A673 (cell line): ENCODE measurements at regions not wholly inside any gene's neighbourhood (a gene's known extent, or its start where the extent isn't known, plus 50 kb on each side); places are given as distances from the start of the nearest gene placed in this dataset.

Experiments used
- BruUV-seq: library from RNA; stranded (reverse); fragments of 400-500 nt; replicated peaks from 2 replicates; lab custom pipeline; 2021; lab: Mats Ljungman, UMichigan
- CTCF ChIA-PET: fragments of 300-600 bp; sonication (Branson Sonifier 250); formaldehyde crosslinking; loops from one replicate; lab custom pipeline; 2022; ENCODE audit warnings: antibody characterized with exemption; lab: Charles Lee
- POLR2A ChIA-PET: fragments of 300-600 bp; sonication (Branson Sonifier 250); formaldehyde crosslinking; loops from one replicate; lab custom pipeline; 2022; ENCODE audit warnings: antibody characterized with exemption; ENCODE audit not compliant: low non-redundant PET; lab: Charles Lee
- DNase-seq: peaks from one replicate; pipeline ENCODE4 v3.0.0-alpha.2; 2015; ENCODE audit warnings: low spot score
- H3K27ac ChIP-seq: fragments of 200-600 bp; sonication (generic); 2 replicates; pipeline ENCODE4 v1.5.1; 2016; ENCODE audit warnings: mixed run types, low read depth, mild to moderate bottlenecking, mixed read lengths, antibody characterized with exemption, low read length; ENCODE audit not compliant: poor library complexity, severe bottlenecking
- H3K27me3 ChIP-seq: fragments of 200-600 bp; sonication (generic); replicated peaks from 2 replicates; pipeline ENCODE4 v1.6.1; 2017; ENCODE audit warnings: mixed run types, low read depth, mild to moderate bottlenecking, mixed read lengths, antibody characterized with exemption, low read length; ENCODE audit not compliant: insufficient read depth, poor library complexity
- H3K36me3 ChIP-seq: fragments of 200-600 bp; sonication (generic); 2 replicates; pipeline ENCODE4 v1.6.1; 2016; ENCODE audit warnings: mixed run types, mild to moderate bottlenecking, mixed read lengths, antibody characterized with exemption, low read length; ENCODE audit not compliant: insufficient read depth, poor library complexity, severe bottlenecking
- H3K4me1 ChIP-seq: fragments of 200-600 bp; sonication (generic); 2 replicates; pipeline ENCODE4 v1.6.1; 2017; ENCODE audit warnings: mixed run types, mild to moderate bottlenecking, mixed read lengths, antibody characterized with exemption, low read length; ENCODE audit not compliant: insufficient read depth, poor library complexity, severe bottlenecking
- H3K4me3 ChIP-seq: fragments of 200-600 bp; sonication (generic); 2 replicates; pipeline ENCODE4 v1.5.1; 2016; ENCODE audit warnings: low read depth, mixed run types, mild to moderate bottlenecking, mixed read lengths, low read length; ENCODE audit not compliant: poor library complexity, severe bottlenecking
- H3K9me3 ChIP-seq: fragments of 200-600 bp; sonication (generic); 2 replicates; pipeline ENCODE4 v1.6.1; 2016; ENCODE audit warnings: mixed run types, low read depth, mild to moderate bottlenecking, mixed read lengths, antibody characterized with exemption, low read length; ENCODE audit not compliant: poor library complexity, severe bottlenecking
- CTCF ChIP-seq: fragments of 300-800, 200-600 bp; sonication (generic); conservative IDR thresholded peaks from 2 replicates; pipeline ENCODE4 v1.5.1; 2017; ENCODE audit warnings: low read depth, mild to moderate bottlenecking, antibody characterized with exemption, low read length, moderate library complexity, mixed read lengths
- EZH2 ChIP-seq: fragments of 200-600 bp; sonication (generic); IDR thresholded peaks from 2 replicates; pipeline ENCODE4 v1.6.1; 2017; ENCODE audit warnings: borderline replicate concordance, low read depth, mild to moderate bottlenecking, mixed read lengths, antibody characterized with exemption, low read length; ENCODE audit not compliant: poor library complexity, severe bottlenecking
- intact Hi-C: fragments of 100-400 bp; cut with micrococcal nuclease; formaldehyde crosslinking; loops from one replicate; pipeline ENCODE4 v1.10.0; 2022; ENCODE audit not compliant: unreplicated experiment

- H3K36me3 ChIP-seq: no peaks in the 10 kb centered on the region
- no peak overlapping the region for H3K27ac ChIP-seq
- no TSS peak for BruUV-seq
- ChIA-PET CTCF (no interaction called here), POLR2A (no interaction called here)
- intact Hi-C loops: no loop called here
- no peak for DNase-seq
- H3K9me3 ChIP-seq: no peaks in the 10 kb centered on the region
- no peaks in the 10 kb centered on the region for H3K4me1 ChIP-seq
- TF ChIP-seq EZH2 (no peak), CTCF (no peak)
- no peaks in the 10 kb centered on the region for H3K27me3 ChIP-seq
- H3K4me3 ChIP-seq: no peak overlapping the region
Observed at GRCh38 chr6:74805916-74806696, 399.7 kb downstream of the COL12A1 start.

- Histone ChIP-seq H3K4me1 (no peaks in the 10 kb centered on the region), H3K27ac (no peak overlapping the region), H3K27me3 (no peaks in the 10 kb centered on the region), H3K9me3 (no peaks in the 10 kb centered on the region), H3K4me3 (no peak overlapping the region), H3K36me3 (no peaks in the 10 kb centered on the region)
- BruUV-seq: no TSS peak
- CTCF ChIA-PET: no interaction called here
- no peak for DNase-seq
- TF ChIP-seq CTCF: no peak
- no peak for TF ChIP-seq EZH2
- POLR2A ChIA-PET: no interaction called here
- intact Hi-C loops: no loop called here
Observed at GRCh38 chr6:74798302-74798701, 407.6 kb downstream of the COL12A1 start.

GRCh38 chr6:74785236-74785635 is 420.6 kb downstream of the COL12A1 start:
- DNase-seq: no peak
- POLR2A ChIA-PET: no interaction called here

More at GRCh38 chr6:74785236-74785635, 420.6 kb downstream of the COL12A1 start:
- no TSS peak for BruUV-seq
- Histone ChIP-seq H3K4me1 (no peaks in the 10 kb centered on the region), H3K36me3 (no peaks in the 10 kb centered on the region), H3K27ac (no peak overlapping the region), H3K27me3 (no peaks in the 10 kb centered on the region), H3K4me3 (no peak overlapping the region), H3K9me3 (no peaks in the 10 kb centered on the region)
- TF ChIP-seq EZH2 (no peak), CTCF (no peak)
- intact Hi-C loops: no loop called here
- CTCF ChIA-PET: no interaction called here
